DOHH2 (cell line): ENCODE measurements at regions not wholly inside any gene's neighbourhood (a gene's known extent, or its start where the extent isn't known, plus 50 kb on each side); places are given as distances from the start of the nearest gene placed in this dataset.

Source experiments
- H3F3A ChIP-seq: fragments of 200-600 bp; sonication (generic), shearing (Covaris generic); 2 replicates; pipeline ENCODE4 v1.6.0; 2016; ENCODE audit warnings: antibody characterized with exemption, mild to moderate bottlenecking; ENCODE audit not compliant: control insufficient read depth, insufficient read depth
- H3K27ac ChIP-seq: fragments of 200-600 bp; sonication (generic); 2 replicates; pipeline ENCODE4 v1.5.1; 2014; ENCODE audit warnings: low read depth, mild to moderate bottlenecking, low read length, moderate library complexity
- H3K27me3 ChIP-seq: fragments of 200-600 bp; sonication (generic); 2 replicates; pipeline ENCODE4 v1.6.1; 2014; ENCODE audit warnings: mild to moderate bottlenecking, low read length, mixed read lengths; ENCODE audit not compliant: control insufficient read depth
- H3K36me3 ChIP-seq: fragments of 200-600 bp; sonication (generic); 2 replicates; pipeline ENCODE4 v1.6.1; 2014; ENCODE audit warnings: mild to moderate bottlenecking, low read length, moderate library complexity, mixed read lengths; ENCODE audit not compliant: control insufficient read depth
- H3K4me1 ChIP-seq: fragments of 200-600 bp; sonication (generic); 2 replicates; pipeline ENCODE4 v1.6.1; 2014; ENCODE audit warnings: mild to moderate bottlenecking, low read length, mixed read lengths; ENCODE audit not compliant: control insufficient read depth
- H3K4me2 ChIP-seq: fragments of 200-600 bp; sonication (generic); 2 replicates; pipeline ENCODE4 v1.6.0; 2014; ENCODE audit warnings: mild to moderate bottlenecking, low read length, moderate library complexity
- H3K4me3 ChIP-seq: fragments of 200-600 bp; sonication (generic); 2 replicates; pipeline ENCODE4 v1.5.1; 2014; ENCODE audit warnings: mild to moderate bottlenecking, low read length, mixed read lengths
- H3K79me2 ChIP-seq: fragments of 200-600 bp; sonication (generic); 2 replicates; pipeline ENCODE4 v1.6.1; 2014; ENCODE audit warnings: mild to moderate bottlenecking, low read length, mixed read lengths; ENCODE audit not compliant: control insufficient read depth
- H3K9me2 ChIP-seq: fragments of 200-600 bp; sonication (generic); replicated peaks from 2 replicates; pipeline ENCODE4 v1.6.1; 2014; ENCODE audit warnings: mild to moderate bottlenecking, low read length, mixed read lengths; ENCODE audit not compliant: control insufficient read depth
- H3K9me3 ChIP-seq: fragments of 200-600 bp; sonication (generic); 2 replicates; pipeline ENCODE4 v1.6.1; 2014; ENCODE audit warnings: antibody characterized with exemption, low read length, mixed read lengths; ENCODE audit not compliant: control insufficient read depth, insufficient read depth
- H4K20me1 ChIP-seq: fragments of 200-600 bp; sonication (generic); 2 replicates; pipeline ENCODE4 v1.6.0; 2014; ENCODE audit warnings: low read depth, mild to moderate bottlenecking, antibody characterized with exemption, low read length, moderate library complexity; ENCODE audit not compliant: control insufficient read depth, insufficient read depth
- EZH2phosphoT487 ChIP-seq: fragments of 200-600 bp; sonication (generic); IDR thresholded peaks from 2 replicates; pipeline ENCODE4 v1.6.1; 2017; ENCODE audit warnings: borderline replicate concordance, mild to moderate bottlenecking, antibody characterized with exemption, low read length, moderate library complexity, mixed read lengths
- TF ChIP-seq, protein P1 (sequence below): fragments of 200-600 bp; sonication (generic); IDR thresholded peaks from one replicate; pipeline ENCODE4 v1.5.1; 2014; ENCODE audit warnings: antibody characterized with exemption, mild to moderate bottlenecking, low read depth, low read length; ENCODE audit not compliant: poor library complexity, severe bottlenecking

DNA sequence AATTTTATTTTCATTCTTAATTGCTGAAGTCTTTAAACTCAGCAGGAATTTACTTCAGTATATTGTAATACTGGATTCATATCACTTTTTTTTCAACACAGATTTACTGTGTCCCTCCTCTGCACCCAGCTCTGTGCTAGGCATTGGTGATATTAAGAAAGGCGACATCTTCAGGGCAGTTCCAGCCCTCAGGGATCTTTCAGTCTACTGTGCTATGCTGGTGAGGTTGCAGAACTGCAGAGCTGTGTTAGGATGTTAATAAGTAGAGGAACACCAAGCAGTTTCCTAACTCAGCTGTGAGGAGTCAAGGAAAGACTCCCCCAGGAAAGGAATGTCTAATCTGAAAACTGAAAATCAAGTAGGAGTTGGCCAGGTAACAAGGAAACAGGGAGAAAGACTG is 158.2 kb upstream of the NPY start:
- no peaks in the 10 kb centered on the region for H3K79me2 ChIP-seq
- no peak overlapping the region for H3K4me2 ChIP-seq
- no peaks in the 10 kb centered on the region for H3F3A ChIP-seq
- H3K27ac ChIP-seq = no peak overlapping the region
- TF ChIP-seq, protein P1, sequence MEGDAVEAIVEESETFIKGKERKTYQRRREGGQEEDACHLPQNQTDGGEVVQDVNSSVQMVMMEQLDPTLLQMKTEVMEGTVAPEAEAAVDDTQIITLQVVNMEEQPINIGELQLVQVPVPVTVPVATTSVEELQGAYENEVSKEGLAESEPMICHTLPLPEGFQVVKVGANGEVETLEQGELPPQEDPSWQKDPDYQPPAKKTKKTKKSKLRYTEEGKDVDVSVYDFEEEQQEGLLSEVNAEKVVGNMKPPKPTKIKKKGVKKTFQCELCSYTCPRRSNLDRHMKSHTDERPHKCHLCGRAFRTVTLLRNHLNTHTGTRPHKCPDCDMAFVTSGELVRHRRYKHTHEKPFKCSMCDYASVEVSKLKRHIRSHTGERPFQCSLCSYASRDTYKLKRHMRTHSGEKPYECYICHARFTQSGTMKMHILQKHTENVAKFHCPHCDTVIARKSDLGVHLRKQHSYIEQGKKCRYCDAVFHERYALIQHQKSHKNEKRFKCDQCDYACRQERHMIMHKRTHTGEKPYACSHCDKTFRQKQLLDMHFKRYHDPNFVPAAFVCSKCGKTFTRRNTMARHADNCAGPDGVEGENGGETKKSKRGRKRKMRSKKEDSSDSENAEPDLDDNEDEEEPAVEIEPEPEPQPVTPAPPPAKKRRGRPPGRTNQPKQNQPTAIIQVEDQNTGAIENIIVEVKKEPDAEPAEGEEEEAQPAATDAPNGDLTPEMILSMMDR = no peak
- TF ChIP-seq EZH2phosphoT487 = no peak
- no peaks in the 10 kb centered on the region for H3K4me1 ChIP-seq
- no peaks in the 10 kb centered on the region for H3K9me3 ChIP-seq
- H3K36me3 ChIP-seq = no peaks in the 10 kb centered on the region
- no peaks in the 10 kb centered on the region for H4K20me1 ChIP-seq
- H3K27me3 ChIP-seq = no peaks in the 10 kb centered on the region; the same call in 1 of the 2 replicates
- no peaks in the 10 kb centered on the region for H3K9me2 ChIP-seq
- H3K4me3 ChIP-seq = no peak overlapping the region

DNA sequence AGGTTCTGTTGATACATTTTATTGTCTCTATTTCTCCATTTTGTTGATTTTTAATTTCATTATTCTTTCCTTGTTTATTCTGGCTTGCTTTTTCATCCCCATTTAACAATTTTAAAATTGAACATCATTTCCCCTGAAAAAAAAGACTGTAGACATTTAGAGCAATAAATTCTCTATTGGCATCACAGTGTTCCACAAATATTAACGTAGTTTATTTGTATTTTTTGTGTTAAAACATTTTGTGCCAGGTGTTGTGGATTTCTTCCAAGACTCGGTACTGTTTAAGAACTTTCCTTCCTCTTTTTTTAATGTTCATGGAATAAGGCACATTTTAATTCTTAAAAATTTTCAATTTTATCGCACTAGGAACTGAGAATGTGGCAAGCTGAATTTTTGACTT is 156.1 kb upstream of the NPY start:
- Histone ChIP-seq H3K4me2 (no peak overlapping the region), H3K36me3 (no peaks in the 10 kb centered on the region), H3K79me2 (no peaks in the 10 kb centered on the region), H3K27ac (no peak overlapping the region), H3F3A (no peaks in the 10 kb centered on the region), H3K9me2 (no peaks in the 10 kb centered on the region), H3K4me1 (no peaks in the 10 kb centered on the region), H4K20me1 (no peaks in the 10 kb centered on the region), H3K4me3 (no peak overlapping the region), H3K9me3 (no peaks in the 10 kb centered on the region), H3K27me3 (no peaks in the 10 kb centered on the region)
- TF ChIP-seq EZH2phosphoT487 = no peak
- TF ChIP-seq, protein P1 = no peak

DNA sequence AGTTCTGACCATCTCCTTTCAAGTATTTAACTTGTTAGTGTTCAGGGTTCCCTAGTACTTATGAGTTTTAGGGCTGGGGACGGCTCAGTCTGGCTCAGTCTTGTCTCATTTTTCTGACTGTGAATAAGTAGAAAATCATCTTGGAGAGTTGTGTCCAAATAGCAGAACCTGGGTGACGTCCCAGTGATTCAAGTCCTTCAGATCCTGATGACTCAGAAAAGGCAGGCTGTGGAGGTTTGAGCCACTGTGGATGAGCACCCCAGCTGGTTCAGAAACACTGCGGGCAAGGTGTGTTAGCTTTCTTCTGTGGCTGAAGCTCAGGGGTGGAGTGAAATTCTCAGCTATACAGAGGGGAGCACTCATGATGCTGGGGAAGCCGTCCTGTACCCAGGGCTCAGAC is 154.4 kb upstream of the NPY start:
- Histone ChIP-seq H3K4me3 (no peak overlapping the region), H3K4me1 (no peaks in the 10 kb centered on the region), H3F3A (no peaks in the 10 kb centered on the region), H3K9me2 (no peaks in the 10 kb centered on the region), H3K27ac (no peak overlapping the region), H3K9me3 (no peaks in the 10 kb centered on the region), H3K4me2 (no peak overlapping the region), H3K36me3 (no peaks in the 10 kb centered on the region), H4K20me1 (no peaks in the 10 kb centered on the region), H3K27me3 (no peaks in the 10 kb centered on the region), H3K79me2 (no peaks in the 10 kb centered on the region)
- TF ChIP-seq, protein P1 = no peak
- no peak for TF ChIP-seq EZH2phosphoT487

DNA sequence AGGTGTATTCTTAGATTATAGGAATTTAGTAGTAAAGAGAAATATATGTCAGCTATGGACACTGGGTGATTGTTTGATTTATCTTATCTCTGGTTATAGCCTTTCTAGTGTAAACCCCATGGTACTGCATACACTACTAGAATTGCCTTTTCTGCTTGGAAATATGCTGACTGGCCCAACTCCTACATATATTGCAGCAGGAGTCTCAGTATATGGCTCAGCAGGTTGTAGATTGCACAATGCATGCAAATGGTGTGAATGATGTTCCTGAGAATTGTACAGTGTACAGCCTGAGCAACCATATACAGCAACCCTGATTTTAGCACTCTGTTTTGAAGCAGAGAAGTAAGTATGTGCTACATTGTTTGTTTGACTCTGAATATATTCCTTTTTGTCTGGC is 153.4 kb upstream of the NPY start:
- Histone ChIP-seq H3K79me2 (no peaks in the 10 kb centered on the region), H3F3A (no peaks in the 10 kb centered on the region), H3K4me2 (no peak overlapping the region), H3K27me3 (no peaks in the 10 kb centered on the region), H4K20me1 (no peaks in the 10 kb centered on the region), H3K9me3 (no peaks in the 10 kb centered on the region), H3K4me1 (no peaks in the 10 kb centered on the region), H3K27ac (no peak overlapping the region), H3K36me3 (no peaks in the 10 kb centered on the region), H3K9me2 (no peaks in the 10 kb centered on the region), H3K4me3 (no peak overlapping the region)
- TF ChIP-seq, protein P1 = no peak
- no peak for TF ChIP-seq EZH2phosphoT487
